HG02642 (cell line): ENCODE measurements at regions not wholly inside any gene's neighbourhood (a gene's known extent, or its start where the extent isn't known, plus 50 kb on each side); places are given as distances from the start of the nearest gene placed in this dataset.
"Not testable (repeated sequence)": the region's sequence is repeated elsewhere in the genome, so short reads cannot be mapped to it uniquely, and the experiment has no call there.

ENCODE experiments used
- ATAC-seq: cut with Tn5 transposase; IDR thresholded peaks from one replicate; pipeline ENCODE4 v1.9.1; 2021; ENCODE audit warnings: mild to moderate bottlenecking; ENCODE audit not compliant: unreplicated experiment, poor library complexity

DNA sequence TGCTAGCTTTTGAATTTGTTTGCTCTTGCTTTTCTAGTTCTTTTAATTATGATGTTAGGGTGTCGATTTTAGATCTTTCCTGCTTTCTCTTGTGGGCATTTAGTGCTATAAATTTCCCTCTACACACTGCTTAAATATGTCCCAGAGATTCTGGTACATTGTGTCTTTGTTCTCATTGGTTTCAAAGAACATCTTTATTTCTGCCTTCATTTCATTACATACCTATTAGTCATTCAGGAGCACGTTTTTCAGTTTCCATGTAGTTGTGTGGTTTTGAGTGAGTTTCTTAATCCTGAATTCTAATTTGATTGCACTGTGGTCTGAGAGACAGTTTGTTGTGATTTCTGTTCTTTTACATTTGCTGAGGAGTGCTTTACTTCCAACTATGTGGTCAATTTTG is 51.2 kb upstream of the MB21D2 start:
- not testable (repeated sequence) for ATAC-seq

DNA sequence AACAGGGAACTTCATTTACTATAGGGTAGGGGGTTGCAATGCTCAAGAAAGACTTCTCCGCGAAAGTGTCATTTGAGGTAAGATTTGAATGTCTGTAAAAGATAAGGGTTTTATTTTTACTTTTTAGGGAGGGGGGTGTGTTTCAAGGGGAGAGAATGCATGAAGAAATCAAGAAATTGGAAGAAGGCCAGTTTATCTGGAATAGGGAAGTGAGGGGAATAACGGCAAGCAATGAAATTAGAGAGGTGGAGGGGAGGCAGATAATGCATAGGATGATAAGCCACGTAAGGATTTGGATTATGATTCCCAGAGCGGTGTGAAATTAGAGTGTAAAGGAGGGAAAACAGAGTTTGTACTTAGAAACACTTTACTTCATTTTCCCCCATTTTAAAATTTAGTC is 63.0 kb upstream of the MB21D2 start:
- no peak for ATAC-seq

- ATAC-seq: no peak
These were observed 68.7 kb upstream of the MB21D2 start for GRCh38 chr3:192986379-192986778.

DNA sequence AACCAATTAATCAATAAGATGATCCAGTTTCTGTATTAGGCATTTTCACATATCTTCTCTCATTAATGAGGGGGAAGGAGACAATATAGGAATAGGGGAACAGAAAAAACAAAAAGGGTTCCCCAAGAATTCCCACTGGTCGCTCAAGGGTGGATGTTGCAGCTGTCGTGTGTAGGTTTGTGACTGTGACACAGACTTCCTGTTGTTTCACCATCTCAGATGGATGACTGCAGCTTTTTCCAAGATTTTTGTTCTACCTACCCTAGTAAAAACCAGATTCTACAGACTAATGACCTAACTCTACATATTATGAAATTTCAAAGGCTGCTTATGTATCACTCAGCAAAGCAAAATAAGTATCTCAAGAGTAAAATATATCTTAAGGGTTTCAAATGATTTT is 73.7 kb upstream of the MB21D2 start:
- ATAC-seq: no peak

- ATAC-seq: no peak
These were observed 74.7 kb upstream of the MB21D2 start for GRCh38 chr3:192992361-192992760.

GRCh38 chr3:192993411-192993810 is 75.8 kb upstream of the MB21D2 start:
- ATAC-seq: no peak

DNA sequence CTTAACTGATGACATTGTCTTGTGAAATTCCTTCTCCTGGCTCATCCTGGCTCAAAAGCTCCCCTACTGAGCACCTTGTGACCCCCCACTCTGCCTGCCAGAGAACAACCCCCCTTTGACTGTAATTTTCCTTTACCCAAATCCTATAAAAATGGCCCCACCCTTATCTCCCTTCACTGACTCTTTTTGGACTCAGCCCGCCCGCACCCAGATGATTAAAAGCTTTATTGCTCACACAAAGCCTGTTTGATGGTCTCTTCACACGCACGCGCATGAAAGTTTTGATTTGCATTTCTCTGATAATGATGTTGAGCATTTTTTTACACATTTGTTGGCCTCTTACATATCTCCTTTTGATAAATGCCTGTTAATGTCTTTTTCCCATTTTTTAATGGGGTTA is 83.5 kb upstream of the MB21D2 start:
- ATAC-seq: not testable (repeated sequence)

GRCh38 chr3:193003624-193004023 is 86.0 kb upstream of the MB21D2 start:
- ATAC-seq: not testable (repeated sequence)

DNA sequence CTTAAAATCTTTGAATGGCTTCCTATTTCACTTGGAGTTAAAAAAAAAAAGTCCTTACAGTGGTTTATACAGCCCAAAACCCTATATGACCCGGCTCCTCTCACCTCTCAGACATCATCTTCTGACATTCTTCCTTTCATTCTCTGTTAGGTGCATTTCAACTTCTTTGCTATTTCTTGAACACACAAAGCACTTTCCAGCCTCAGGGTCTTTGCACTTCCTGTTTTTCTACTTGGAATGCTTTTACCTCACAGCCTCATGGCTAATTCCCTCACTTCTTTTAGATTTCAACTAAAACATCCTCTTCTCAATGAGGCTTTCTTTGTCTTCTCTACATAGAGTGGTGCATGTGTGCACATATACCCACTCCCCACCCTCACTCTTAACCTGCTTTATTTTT is 91.0 kb upstream of the MB21D2 start:
- no peak for ATAC-seq

- no peak for ATAC-seq
These were observed 92.5 kb upstream of the MB21D2 start for GRCh38 chr3:193010191-193010590.

DNA sequence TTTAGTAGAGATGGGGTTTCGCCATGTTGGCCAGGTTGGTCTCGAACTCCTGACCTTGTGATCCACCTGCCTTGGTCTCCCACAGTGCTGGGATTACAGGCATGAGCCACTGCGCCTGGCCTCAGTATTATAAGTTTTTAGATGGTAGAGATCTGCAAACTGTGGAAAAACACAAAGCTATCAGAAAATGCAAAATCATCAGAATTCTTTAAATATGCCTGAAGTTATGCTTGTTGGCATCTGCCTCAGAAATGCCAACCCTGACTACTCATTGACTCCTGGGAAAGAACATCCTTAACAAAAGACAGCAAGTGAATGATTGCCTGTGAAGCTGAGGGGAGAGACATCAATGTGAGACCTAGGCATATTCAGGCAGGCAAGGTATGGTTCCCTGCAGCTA is 94.3 kb upstream of the MB21D2 start:
- no peak for ATAC-seq

- ATAC-seq: no peak
These were observed 97.2 kb upstream of the MB21D2 start for GRCh38 chr3:193014902-193015301.

GRCh38 chr3:193016437-193016901 is 98.8 kb upstream of the MB21D2 start:
- no peak for ATAC-seq

DNA sequence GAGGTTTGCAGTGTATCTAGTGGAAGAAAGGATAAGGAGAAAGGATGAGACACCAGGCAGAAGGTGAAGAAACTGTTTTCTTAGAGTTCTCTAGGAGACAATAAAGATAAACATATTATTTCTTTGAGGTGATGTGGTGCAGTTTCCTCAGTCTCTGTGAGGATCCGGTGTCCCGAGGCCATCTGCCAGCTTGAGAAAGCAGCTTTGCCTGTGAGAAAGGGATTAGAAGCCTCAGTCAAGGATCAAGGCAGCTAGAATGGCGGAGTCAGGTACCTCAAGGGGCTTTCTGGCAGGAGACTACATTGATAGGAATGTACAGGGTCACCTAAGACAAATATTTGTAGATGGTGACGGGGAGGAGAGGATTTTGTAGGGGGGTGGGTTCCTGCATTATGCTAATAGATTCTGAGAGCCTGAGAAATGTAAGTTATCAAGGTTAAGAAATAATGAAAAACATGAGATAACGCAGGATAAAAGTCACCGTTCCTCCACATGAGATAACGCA is 103.9 kb upstream of the MB21D2 start:
- no peak for ATAC-seq

GRCh38 chr3:193023218-193023617 is 105.6 kb upstream of the MB21D2 start:
- no peak for ATAC-seq

GRCh38 chr3:193028258-193028657 is 110.6 kb upstream of the MB21D2 start:
- no peak for ATAC-seq

GRCh38 chr3:193029800-193030199 is 112.1 kb upstream of the MB21D2 start:
- ATAC-seq: no peak

DNA sequence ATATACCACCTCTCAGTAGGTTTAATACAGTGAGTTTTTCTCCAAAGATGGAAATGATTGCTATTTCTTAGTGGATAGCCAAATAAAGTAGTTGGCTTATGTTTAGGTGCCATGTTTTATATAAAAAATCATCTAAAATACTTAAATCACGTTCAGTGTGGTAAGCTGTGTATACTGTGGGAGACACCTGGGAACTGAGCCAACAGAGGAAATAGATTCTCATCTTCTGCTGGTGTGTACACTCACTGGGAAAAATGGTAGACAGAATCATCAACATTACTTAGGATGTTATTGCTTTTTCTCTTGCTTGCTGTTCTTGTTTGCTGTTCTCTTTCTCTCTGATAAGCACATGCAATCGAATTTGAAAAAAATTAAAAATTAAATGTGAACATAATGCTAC is 112.6 kb upstream of the MB21D2 start:
- ATAC-seq: no peak

DNA sequence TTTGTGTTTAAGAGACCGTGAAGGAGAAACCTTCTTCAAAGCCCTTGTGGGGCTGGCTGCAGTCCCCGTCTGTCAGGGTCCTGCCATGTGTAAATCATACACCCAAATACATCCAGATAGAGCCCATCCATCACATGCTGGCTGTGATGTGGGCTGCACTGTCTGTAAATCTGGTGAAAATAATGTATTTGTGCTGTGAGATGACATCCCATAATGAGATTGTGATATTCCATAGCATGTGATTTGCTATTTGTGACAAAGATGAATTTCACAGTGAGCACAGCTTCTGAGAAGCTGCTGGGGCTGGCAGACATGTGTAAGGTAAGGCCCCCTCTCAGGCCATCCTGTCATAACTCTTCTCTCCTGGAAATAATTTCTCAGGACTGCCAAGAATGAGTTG is 114.3 kb upstream of the MB21D2 start:
- no peak for ATAC-seq

GRCh38 chr3:193033226-193033780 is 115.6 kb upstream of the MB21D2 start:
- no peak for ATAC-seq

DNA sequence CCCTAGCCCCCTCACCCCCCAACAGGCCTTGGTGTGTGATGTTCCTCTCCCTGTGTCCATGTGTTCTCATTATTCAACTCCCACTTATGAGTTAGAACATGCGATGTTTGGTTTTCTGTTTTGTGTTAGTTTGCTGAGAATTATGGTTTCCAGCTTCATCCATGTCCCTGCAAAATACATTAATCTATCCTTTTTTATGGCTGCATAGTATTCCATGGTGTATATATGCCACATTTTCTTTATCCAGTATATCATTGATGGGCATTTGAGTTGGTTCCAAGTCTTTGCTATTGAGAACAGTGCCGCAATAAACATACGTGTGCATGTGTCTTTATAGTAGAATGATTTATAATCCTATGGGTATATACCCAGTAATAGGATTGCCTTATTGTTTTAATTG is 120.2 kb upstream of the MB21D2 start:
- not testable (repeated sequence) for ATAC-seq

DNA sequence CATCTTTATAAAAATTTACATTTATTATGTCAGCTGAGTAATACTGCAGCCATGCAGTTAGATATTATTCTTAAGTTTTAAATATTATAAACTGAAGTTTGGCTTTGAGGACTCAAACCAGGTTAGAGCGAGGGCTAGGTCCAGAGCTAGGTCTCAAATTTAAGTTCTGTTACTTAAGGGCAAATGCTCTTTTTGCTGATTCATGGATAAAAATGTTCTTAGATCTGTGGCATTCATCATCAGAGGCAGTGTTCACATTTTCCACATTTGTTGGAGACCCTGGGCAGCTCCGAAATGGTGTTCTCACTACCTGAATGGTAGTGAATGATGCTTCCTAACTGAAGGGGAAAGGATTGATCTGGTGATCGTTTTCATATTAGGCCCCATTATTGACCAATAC is 121.4 kb upstream of the MB21D2 start:
- ATAC-seq: no peak
